H1 (cell line): ENCODE measurements at regions not wholly inside any gene's neighbourhood (a gene's known extent, or its start where the extent isn't known, plus 50 kb on each side); places are given as distances from the start of the nearest gene placed in this dataset.

ENCODE experiments used
- CHD1 ChIP-seq: IDR thresholded peaks from 2 replicates; pipeline ENCODE4 v1.6.1; 2012; ENCODE audit warnings: low read depth, low read length, improper control_type of control experiment
- CREB1 ChIP-seq: IDR thresholded peaks from 2 replicates; pipeline ENCODE4 v1.6.1; 2012; ENCODE audit warnings: inconsistent platforms
- EZH2 ChIP-seq: fragments of 200-600 bp; sonication (generic); IDR thresholded peaks from 2 replicates; pipeline ENCODE4 v1.7.1; 2012; ENCODE audit warnings: low read depth, mild to moderate bottlenecking, moderate library complexity, low read length, inconsistent platforms; ENCODE audit not compliant: severe bottlenecking
- FOSL1 ChIP-seq: IDR thresholded peaks from 2 replicates; pipeline ENCODE4 v1.6.1; 2011; ENCODE audit warnings: mild to moderate bottlenecking, low read depth, low read length, moderate library complexity; ENCODE audit not compliant: insufficient read depth
- GABPA ChIP-seq: IDR thresholded peaks from 2 replicates; pipeline ENCODE4 v1.6.1; 2011; ENCODE audit warnings: mild to moderate bottlenecking, low read length, moderate library complexity, borderline replicate concordance; ENCODE audit not compliant: insufficient read depth
- KDM5A ChIP-seq: fragments of 200-600 bp; IDR thresholded peaks from 2 replicates; pipeline ENCODE4 v1.7.1; 2012; ENCODE audit warnings: mild to moderate bottlenecking, low read length, inconsistent platforms, mixed read lengths
- POLR2AphosphoS5 ChIP-seq: IDR thresholded peaks from 2 replicates; pipeline ENCODE4 v1.6.1; 2011; ENCODE audit warnings: low read depth, low read length
- SIN3A ChIP-seq, 2 experiments: IDR thresholded peaks in 1 of 2; conservative IDR thresholded peaks in 1 of 2; 2 replicates each; pipeline ENCODE4 v1.6.1; 2011 to 2012; ENCODE audit warnings: low read length in 2 of 2, improper control_type of control experiment in 1 of 2, low read depth in 1 of 2, mild to moderate bottlenecking in 1 of 2
- SIRT6 ChIP-seq: IDR thresholded peaks from one replicate; pipeline ENCODE4 v1.7.1; 2012; ENCODE audit warnings: low read length, inconsistent platforms
- TEAD4 ChIP-seq: IDR thresholded peaks from 2 replicates; pipeline ENCODE4 v1.6.1; 2012; ENCODE audit warnings: low read depth, low read length, inconsistent platforms, mixed read lengths
- TF ChIP-seq, protein P1 (sequence below): IDR thresholded peaks from 2 replicates; pipeline ENCODE4 v1.6.1; 2011; ENCODE audit warnings: low read length, improper control_type of control experiment

DNA sequence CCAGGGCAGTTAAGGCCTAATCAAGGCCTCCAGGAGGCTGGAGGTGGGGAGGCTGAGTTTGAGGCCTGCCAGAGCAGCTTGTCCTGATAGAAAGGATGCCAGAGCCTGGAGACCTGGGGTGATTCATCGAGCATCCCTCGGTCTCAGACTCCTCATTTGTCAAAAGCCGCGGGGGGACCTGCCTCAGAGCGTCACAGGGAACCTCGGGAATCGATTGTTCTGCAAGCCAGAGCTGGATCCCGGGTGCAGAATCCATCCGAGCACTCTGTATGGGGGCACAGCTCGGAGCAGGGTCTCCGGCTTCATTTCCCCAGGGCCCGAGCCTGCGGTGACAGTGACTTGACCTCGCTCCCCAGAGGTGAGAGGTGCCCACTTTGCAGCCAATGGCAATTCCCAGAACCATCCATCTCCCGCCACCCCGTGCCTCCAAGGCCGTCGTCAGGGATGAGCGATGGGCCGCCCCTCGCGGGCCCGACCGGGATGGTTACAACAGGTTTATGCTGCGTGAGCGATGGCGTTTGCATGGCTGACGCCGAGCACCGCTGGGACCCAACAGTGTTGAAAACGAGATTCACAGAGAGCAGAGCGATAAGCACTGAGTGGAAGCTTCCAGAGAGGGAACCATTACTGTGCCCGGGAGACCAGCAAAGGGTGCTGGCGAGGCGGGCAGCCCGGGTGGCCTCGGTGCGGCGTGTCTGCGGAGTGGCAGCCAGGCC lies 117.1 kb upstream of the GSE1 start (continued):
- TF ChIP-seq, protein P1, sequence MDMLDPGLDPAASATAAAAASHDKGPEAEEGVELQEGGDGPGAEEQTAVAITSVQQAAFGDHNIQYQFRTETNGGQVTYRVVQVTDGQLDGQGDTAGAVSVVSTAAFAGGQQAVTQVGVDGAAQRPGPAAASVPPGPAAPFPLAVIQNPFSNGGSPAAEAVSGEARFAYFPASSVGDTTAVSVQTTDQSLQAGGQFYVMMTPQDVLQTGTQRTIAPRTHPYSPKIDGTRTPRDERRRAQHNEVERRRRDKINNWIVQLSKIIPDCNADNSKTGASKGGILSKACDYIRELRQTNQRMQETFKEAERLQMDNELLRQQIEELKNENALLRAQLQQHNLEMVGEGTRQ, result no peak
- no peak for TF ChIP-seq TEAD4
- no peak for TF ChIP-seq GABPA
- no peak for TF ChIP-seq KDM5A
- no peak for TF ChIP-seq FOSL1
- TF ChIP-seq POLR2AphosphoS5, result no peak
- no peak for TF ChIP-seq EZH2
- no peak for TF ChIP-seq SIN3A (conservative IDR thresholded peaks at IDR 0.05 in 1 of 2, IDR thresholded peaks at IDR 0.05 in 1 of 2; ENCODE audit: low read depth in 1 of 2, low read length in 2 of 2)
- TF ChIP-seq CHD1, result no peak
- no peak for TF ChIP-seq CREB1
- TF ChIP-seq SIRT6, result no peak
